ENCODE measurements at regions not wholly inside any gene's neighbourhood (a gene's known extent, or its start where the extent isn't known, plus 50 kb on each side); places are given as distances from the start of the nearest gene placed in this dataset.

DNA sequence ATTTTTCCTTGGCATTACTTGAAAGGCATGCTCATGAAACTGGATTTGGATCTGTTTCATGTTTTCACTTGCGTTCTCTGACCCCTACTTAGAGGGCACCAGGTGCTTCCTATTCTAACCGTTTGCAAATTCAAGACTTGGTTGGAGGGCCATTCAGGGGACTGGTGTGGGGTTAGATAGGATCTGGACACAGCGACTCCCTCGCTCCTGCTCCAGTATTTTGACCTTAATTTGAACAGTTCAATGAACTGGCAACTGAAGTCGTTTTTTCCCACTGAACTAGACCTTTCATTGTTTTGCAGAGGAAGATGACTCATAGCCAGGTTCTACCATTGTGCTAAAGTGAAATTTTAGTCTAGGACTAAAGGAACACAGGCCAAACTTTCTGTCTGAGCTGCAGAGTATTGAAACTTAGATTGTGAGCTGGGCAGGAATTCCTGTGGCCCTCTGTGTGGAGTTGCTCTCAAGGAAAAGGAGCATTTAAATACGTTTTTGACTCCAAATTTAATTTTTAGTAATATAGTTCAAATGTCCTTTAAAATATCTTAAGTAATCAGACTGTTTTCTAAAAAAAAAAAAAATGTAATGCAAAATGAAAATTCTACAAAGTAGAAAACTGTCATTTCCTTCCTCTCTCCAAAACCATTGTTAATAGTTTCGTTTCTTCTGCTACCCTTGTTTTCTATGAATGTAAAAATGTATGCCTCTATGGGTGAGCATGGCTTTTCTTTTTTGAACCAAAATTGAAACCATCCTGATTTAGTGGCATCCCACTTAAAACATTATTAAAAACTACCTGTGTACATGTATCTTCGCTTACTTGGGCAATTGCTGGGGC lies 64.8 kb downstream of the UTRN start:
- intact Hi-C loops (cut with DNase I, micrococcal nuclease): loop anchor here (2.0 to 5.0 kb wide), 4 partner anchors 15 to 253 kb away; partner anchors contain the start of genes SF3B5 (in 1 of the 2) and UTRN (in 1 of the 2)
- ChIA-PET POLR2A (interaction anchor here (2.1 kb wide), 1 partner anchor 15 kb away, joined by 10 read pairs; no protein-coding TSS in a partner anchor), CTCF (interaction anchor here (1.1 kb wide), 1 partner anchor 16 kb away, joined by 3 read pairs; no protein-coding TSS in a partner anchor)
- Histone ChIP-seq H3K9me3 (ENCODE audit: control insufficient read depth in 1 of 2, insufficient read depth in 1 of 2, low read length in 2 of 2) (no peaks in the 10 kb centered on the region), H3K27me3 (ENCODE audit: control insufficient read depth in 1 of 2, insufficient read depth in 2 of 2, low read length in 2 of 2) (no peaks in the 10 kb centered on the region), H3K36me3 (ENCODE audit: insufficient read depth, low read length) (no peaks in the 10 kb centered on the region), H3K4me3 (ENCODE audit: low read length) (peak overlapping the region; percentile 42), H3K4me1 (ENCODE audit: insufficient read depth, low read length) (peaks cover 83% of the 10 kb centered on the region), H3K27ac (ENCODE audit: low read depth in 1 of 2, low read length in 2 of 2) (peak overlapping the region; percentile 81 to 82)
- peak overlapping the region; percentile 89 for H3K27ac Mint-ChIP-seq
- H3K27me3 Mint-ChIP-seq: no peaks in the 10 kb centered on the region
- peaks cover 2% of the 10 kb centered on the region for H3K9me3 Mint-ChIP-seq
- H3K4me1 Mint-ChIP-seq (ENCODE audit: low read depth): peaks cover 86% of the 10 kb centered on the region
- TF ChIP-seq, protein P1, sequence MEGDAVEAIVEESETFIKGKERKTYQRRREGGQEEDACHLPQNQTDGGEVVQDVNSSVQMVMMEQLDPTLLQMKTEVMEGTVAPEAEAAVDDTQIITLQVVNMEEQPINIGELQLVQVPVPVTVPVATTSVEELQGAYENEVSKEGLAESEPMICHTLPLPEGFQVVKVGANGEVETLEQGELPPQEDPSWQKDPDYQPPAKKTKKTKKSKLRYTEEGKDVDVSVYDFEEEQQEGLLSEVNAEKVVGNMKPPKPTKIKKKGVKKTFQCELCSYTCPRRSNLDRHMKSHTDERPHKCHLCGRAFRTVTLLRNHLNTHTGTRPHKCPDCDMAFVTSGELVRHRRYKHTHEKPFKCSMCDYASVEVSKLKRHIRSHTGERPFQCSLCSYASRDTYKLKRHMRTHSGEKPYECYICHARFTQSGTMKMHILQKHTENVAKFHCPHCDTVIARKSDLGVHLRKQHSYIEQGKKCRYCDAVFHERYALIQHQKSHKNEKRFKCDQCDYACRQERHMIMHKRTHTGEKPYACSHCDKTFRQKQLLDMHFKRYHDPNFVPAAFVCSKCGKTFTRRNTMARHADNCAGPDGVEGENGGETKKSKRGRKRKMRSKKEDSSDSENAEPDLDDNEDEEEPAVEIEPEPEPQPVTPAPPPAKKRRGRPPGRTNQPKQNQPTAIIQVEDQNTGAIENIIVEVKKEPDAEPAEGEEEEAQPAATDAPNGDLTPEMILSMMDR (IDR thresholded peaks at IDR 0.05): no peak
- peak; percentile 65 for ATAC-seq (ENCODE audit: poor library complexity)
- peak in 4 of 14 experiments; percentile 19 to 71 (median 62) for DNase-seq
- peak overlapping the region; percentile 85 for H3K4me3 Mint-ChIP-seq
- peaks cover 22% of the 10 kb centered on the region for H3K36me3 Mint-ChIP-seq (ENCODE audit: low read depth)

DNA sequence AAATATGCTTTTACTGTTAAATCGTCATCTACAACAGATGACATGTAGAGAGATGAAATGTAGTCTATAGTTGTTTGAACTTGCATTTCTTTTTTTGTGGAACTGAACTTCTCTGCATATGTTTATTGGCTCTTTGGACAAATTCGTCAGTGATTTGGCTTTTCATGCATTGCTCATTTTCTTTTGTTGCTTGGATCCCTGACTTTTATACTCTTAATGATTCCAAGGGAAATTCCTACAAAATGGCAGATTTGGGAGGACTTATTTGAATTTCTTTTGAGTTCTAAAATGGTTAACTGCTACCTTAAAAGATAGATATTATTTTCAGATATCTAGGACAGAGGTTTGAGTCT lies 65.4 kb downstream of the UTRN start:
- peak overlapping the region; percentile 85 for H3K4me3 Mint-ChIP-seq
- H3K9me3 Mint-ChIP-seq: peaks cover 2% of the 10 kb centered on the region
- peak overlapping the region; percentile 89 for H3K27ac Mint-ChIP-seq
- DNase-seq (no peak), ATAC-seq (ENCODE audit: poor library complexity) (peak; percentile 27)
- ChIA-PET POLR2A (interaction anchor here (2.1 kb wide), 1 partner anchor 16 kb away, joined by 10 read pairs; no protein-coding TSS in a partner anchor), CTCF (interaction anchor here (1.1 kb wide), 1 partner anchor 16 kb away, joined by 3 read pairs; no protein-coding TSS in a partner anchor)
- peaks cover 83% of the 10 kb centered on the region for H3K4me1 ChIP-seq (ENCODE audit: insufficient read depth, low read length)
- no peaks in the 10 kb centered on the region for H3K27me3 Mint-ChIP-seq
- peaks cover 82% of the 10 kb centered on the region for H3K4me1 Mint-ChIP-seq (ENCODE audit: low read depth)
- peak overlapping the region; percentile 42 for H3K4me3 ChIP-seq (ENCODE audit: low read length)
- peak overlapping the region; percentile 81 to 82 for H3K27ac ChIP-seq (ENCODE audit: low read depth in 1 of 2, low read length in 2 of 2)
- H3K36me3 ChIP-seq (ENCODE audit: insufficient read depth, low read length): no peaks in the 10 kb centered on the region
- no peaks in the 10 kb centered on the region for H3K9me3 ChIP-seq (ENCODE audit: control insufficient read depth in 1 of 2, insufficient read depth in 1 of 2, low read length in 2 of 2)
- H3K27me3 ChIP-seq (ENCODE audit: control insufficient read depth in 1 of 2, insufficient read depth in 2 of 2, low read length in 2 of 2): no peaks in the 10 kb centered on the region
- intact Hi-C loops (cut with DNase I, micrococcal nuclease): loop anchor here in 1 of 2 experiments (2.0 to 5.0 kb wide), 3 partner anchors 16 to 63 kb away; partner anchors contain the start of gene UTRN
- peaks cover 21% of the 10 kb centered on the region for H3K36me3 Mint-ChIP-seq (ENCODE audit: low read depth)
- TF ChIP-seq, protein P1 (IDR thresholded peaks at IDR 0.05): no peak

DNA sequence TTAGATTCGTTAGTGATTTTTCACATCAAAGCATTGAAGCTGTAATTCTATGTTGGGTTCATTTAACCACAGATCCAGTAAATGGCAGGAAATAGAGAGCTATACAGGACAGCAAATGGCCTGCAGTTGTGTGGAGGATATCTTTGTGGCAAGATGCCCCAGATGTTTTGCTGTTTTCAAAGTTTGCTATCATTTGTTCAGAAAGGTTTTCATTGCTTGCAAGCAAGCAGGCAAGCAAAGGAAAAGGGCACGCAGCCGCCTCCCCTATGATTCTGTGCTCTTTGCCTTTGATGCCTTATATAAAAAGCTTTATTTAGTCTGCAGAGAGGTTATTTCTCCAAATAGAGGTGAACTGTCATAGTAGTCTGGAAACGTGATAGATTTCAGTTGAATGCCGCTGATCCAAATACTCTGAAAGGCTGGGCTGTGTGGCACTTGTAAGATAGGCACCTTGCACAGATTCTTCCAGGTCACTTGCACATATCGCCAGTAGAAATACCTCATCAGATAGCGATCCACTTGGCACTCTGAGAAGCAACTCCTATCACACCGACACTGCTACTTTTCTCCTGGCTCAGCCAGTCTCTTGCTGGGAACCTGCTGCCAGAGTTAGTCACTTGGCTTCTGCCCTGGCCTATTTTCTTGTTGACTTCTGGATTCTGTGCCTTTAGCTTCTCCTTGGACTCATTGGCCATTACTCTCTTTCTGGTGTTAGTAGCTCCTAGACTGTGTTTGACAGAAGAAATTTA lies 66.4 kb downstream of the UTRN start:
- TF ChIP-seq, protein P1 (IDR thresholded peaks at IDR 0.05): no peak
- ATAC-seq (ENCODE audit: poor library complexity): peak; percentile 18
- POLR2A ChIA-PET: interaction anchor here (0.6 to 2.1 kb wide), 4 partner anchors 9 to 77 kb away, joined by 3 to 10 read pairs (median 4); no protein-coding TSS in a partner anchor
- Mint-ChIP-seq H3K4me3 (peak overlapping the region; percentile 79), H3K27ac (peak overlapping the region; percentile 89), H3K36me3 (ENCODE audit: low read depth) (peaks cover 21% of the 10 kb centered on the region), H3K27me3 (no peaks in the 10 kb centered on the region), H3K9me3 (peaks cover 2% of the 10 kb centered on the region), H3K4me1 (ENCODE audit: low read depth) (peaks cover 86% of the 10 kb centered on the region)
- Histone ChIP-seq H3K27ac (ENCODE audit: low read depth in 1 of 2, low read length in 2 of 2) (peak overlapping the region; percentile 81 to 82), H3K4me1 (ENCODE audit: insufficient read depth, low read length) (peaks cover 78% of the 10 kb centered on the region), H3K36me3 (ENCODE audit: insufficient read depth, low read length) (no peaks in the 10 kb centered on the region), H3K27me3 (ENCODE audit: control insufficient read depth in 1 of 2, insufficient read depth in 2 of 2, low read length in 2 of 2) (no peaks in the 10 kb centered on the region), H3K9me3 (ENCODE audit: control insufficient read depth in 1 of 2, insufficient read depth in 1 of 2, low read length in 2 of 2) (no peaks in the 10 kb centered on the region), H3K4me3 (ENCODE audit: low read length) (peak overlapping the region; percentile 42)
- DNase-seq: peak in 7 of 14 experiments; percentile 23 to 68 (median 44)
- CTCF ChIA-PET: interaction anchor here (1.2 kb wide), 1 partner anchor 9 kb away, joined by 3 read pairs; no protein-coding TSS in a partner anchor
- intact Hi-C loops (cut with DNase I, micrococcal nuclease): loop anchor here in 1 of 2 experiments (2.0 to 5.0 kb wide), 3 partner anchors 17 to 64 kb away; partner anchors contain the start of gene UTRN

Data from CD4-positive, alpha-beta T cell (primary cell).